ENCODE measurements at regions not wholly inside any gene's neighbourhood (a gene's known extent, or its start where the extent isn't known, plus 50 kb on each side); places are given as distances from the start of the nearest gene placed in this dataset.

- Histone ChIP-seq H3K79me2 (ENCODE audit: control insufficient read depth, insufficient read depth, low read length) (no peaks in the 10 kb centered on the region), H4K20me1 (ENCODE audit: control insufficient read depth, extremely low read depth, insufficient read depth, low read length) (no peaks in the 10 kb centered on the region), H3K9ac (ENCODE audit: insufficient read depth, low read length) (no peak overlapping the region), H3K4me2 (ENCODE audit: extremely low read depth, insufficient read depth, low read length) (no peak overlapping the region), H2AFZ (ENCODE audit: low read length) (no peak overlapping the region), H3K36me3 (ENCODE audit: control insufficient read depth, insufficient read depth, low read length) (no peaks in the 10 kb centered on the region), H3K27ac (ENCODE audit: insufficient read depth, low read length) (no peak overlapping the region), H3K4me3 (replicated peaks in 1 of 4; ENCODE audit: control extremely low read depth in 1 of 4, insufficient read depth in 1 of 4, low read depth in 3 of 4, low read length in 4 of 4) (no peak overlapping the region), H3K4me1 (ENCODE audit: control insufficient read depth, extremely low read depth, insufficient read depth, low read length) (no peaks in the 10 kb centered on the region), H3K9me3 (ENCODE audit: control insufficient read depth, insufficient read depth, low read depth, low read length) (no peaks in the 10 kb centered on the region), H3K27me3 (ENCODE audit: control insufficient read depth, insufficient read depth, low read length) (no peaks in the 10 kb centered on the region)
- no peak for DNase-seq (ENCODE audit: low read depth in 2 of 2)
- TF ChIP-seq, protein P1, sequence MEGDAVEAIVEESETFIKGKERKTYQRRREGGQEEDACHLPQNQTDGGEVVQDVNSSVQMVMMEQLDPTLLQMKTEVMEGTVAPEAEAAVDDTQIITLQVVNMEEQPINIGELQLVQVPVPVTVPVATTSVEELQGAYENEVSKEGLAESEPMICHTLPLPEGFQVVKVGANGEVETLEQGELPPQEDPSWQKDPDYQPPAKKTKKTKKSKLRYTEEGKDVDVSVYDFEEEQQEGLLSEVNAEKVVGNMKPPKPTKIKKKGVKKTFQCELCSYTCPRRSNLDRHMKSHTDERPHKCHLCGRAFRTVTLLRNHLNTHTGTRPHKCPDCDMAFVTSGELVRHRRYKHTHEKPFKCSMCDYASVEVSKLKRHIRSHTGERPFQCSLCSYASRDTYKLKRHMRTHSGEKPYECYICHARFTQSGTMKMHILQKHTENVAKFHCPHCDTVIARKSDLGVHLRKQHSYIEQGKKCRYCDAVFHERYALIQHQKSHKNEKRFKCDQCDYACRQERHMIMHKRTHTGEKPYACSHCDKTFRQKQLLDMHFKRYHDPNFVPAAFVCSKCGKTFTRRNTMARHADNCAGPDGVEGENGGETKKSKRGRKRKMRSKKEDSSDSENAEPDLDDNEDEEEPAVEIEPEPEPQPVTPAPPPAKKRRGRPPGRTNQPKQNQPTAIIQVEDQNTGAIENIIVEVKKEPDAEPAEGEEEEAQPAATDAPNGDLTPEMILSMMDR (conservative IDR thresholded peaks at IDR 0.05 in 1 of 2, IDR thresholded peaks at IDR 0.05 in 1 of 2; ENCODE audit: low read depth in 1 of 2, low read length in 2 of 2), result no peak
- TF ChIP-seq EZH2 (IDR thresholded peaks at IDR 0.05; ENCODE audit: low read length, missing control alignments), result no peak
These were observed 523.4 kb upstream of the TBX3 start for GRCh38 chr12:115207216-115207915.

DNA sequence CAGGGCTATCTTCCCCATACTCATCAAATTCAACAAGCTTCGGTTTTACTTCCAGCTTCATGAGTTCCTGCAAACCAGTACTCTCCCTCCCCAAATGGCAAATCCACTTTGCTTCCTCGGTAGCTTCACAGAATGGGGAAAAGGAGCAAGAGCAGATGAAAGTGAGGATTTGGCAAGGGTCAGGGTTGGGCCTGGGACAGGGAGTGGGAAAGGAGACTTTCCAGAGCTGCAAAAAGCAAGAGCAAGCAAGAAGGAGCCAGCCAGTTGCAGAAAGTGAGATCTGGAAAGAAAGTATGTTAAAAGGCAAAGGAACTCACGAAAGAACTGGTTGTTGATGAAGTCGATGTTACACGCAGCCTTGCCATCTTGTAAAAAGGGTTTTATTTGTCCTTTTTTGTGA is 522.8 kb upstream of the TBX3 start:
- Histone ChIP-seq H3K27ac (ENCODE audit: insufficient read depth, low read length) (no peak overlapping the region), H3K4me1 (ENCODE audit: control insufficient read depth, extremely low read depth, insufficient read depth, low read length) (no peaks in the 10 kb centered on the region), H3K79me2 (ENCODE audit: control insufficient read depth, insufficient read depth, low read length) (no peaks in the 10 kb centered on the region), H3K9ac (ENCODE audit: insufficient read depth, low read length) (no peak overlapping the region), H3K4me3 (replicated peaks in 1 of 4; ENCODE audit: control extremely low read depth in 1 of 4, insufficient read depth in 1 of 4, low read depth in 3 of 4, low read length in 4 of 4) (no peak overlapping the region), H2AFZ (ENCODE audit: low read length) (no peak overlapping the region), H4K20me1 (ENCODE audit: control insufficient read depth, extremely low read depth, insufficient read depth, low read length) (no peaks in the 10 kb centered on the region), H3K9me3 (ENCODE audit: control insufficient read depth, insufficient read depth, low read depth, low read length) (no peaks in the 10 kb centered on the region), H3K4me2 (ENCODE audit: extremely low read depth, insufficient read depth, low read length) (no peak overlapping the region), H3K27me3 (ENCODE audit: control insufficient read depth, insufficient read depth, low read length) (no peaks in the 10 kb centered on the region), H3K36me3 (ENCODE audit: control insufficient read depth, insufficient read depth, low read length) (no peaks in the 10 kb centered on the region)
- TF ChIP-seq EZH2 (IDR thresholded peaks at IDR 0.05; ENCODE audit: low read length, missing control alignments), result no peak
- TF ChIP-seq, protein P1 (conservative IDR thresholded peaks at IDR 0.05 in 1 of 2, IDR thresholded peaks at IDR 0.05 in 1 of 2; ENCODE audit: low read depth in 1 of 2, low read length in 2 of 2), result no peak
- DNase-seq (ENCODE audit: low read depth in 2 of 2), result no peak

DNA sequence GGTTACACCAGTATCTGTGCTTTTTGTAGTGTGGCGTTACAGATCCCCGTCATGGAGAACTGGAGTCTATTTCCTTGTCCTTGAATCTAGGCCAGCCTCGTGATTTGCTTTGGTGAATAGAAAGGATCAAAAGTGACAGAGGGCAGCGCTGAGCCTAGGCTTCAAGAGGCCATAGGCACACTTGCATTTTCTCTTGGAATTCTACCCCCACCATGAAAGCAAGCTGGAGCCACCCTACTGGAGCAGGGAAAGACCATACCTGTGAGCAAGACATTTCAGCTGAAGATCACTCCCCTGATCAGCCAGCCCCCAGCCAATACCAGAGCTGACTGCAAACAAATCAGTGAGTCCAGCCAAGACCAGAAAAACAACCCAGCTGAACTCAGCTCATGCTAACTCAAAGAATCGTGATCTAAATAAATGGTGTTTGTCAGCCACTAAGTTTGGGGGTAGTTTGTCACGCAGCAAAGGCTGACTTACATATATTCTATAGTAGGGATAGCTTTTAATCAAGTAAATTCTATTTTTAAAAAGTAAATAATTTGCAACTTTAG is 521.9 kb upstream of the TBX3 start:
- H3K4me3 ChIP-seq (replicated peaks in 1 of 4; ENCODE audit: control extremely low read depth in 1 of 4, insufficient read depth in 1 of 4, low read depth in 3 of 4, low read length in 4 of 4), result no peak overlapping the region
- H3K9ac ChIP-seq (ENCODE audit: insufficient read depth, low read length), result no peak overlapping the region
- no peaks in the 10 kb centered on the region for H3K79me2 ChIP-seq (ENCODE audit: control insufficient read depth, insufficient read depth, low read length)
- no peak overlapping the region for H2AFZ ChIP-seq (ENCODE audit: low read length)
- H4K20me1 ChIP-seq (ENCODE audit: control insufficient read depth, extremely low read depth, insufficient read depth, low read length), result no peaks in the 10 kb centered on the region
- TF ChIP-seq, protein P1 (conservative IDR thresholded peaks at IDR 0.05 in 1 of 2, IDR thresholded peaks at IDR 0.05 in 1 of 2; ENCODE audit: low read depth in 1 of 2, low read length in 2 of 2), result no peak
- no peak overlapping the region for H3K27ac ChIP-seq (ENCODE audit: insufficient read depth, low read length)
- H3K9me3 ChIP-seq (ENCODE audit: control insufficient read depth, insufficient read depth, low read depth, low read length), result no peaks in the 10 kb centered on the region
- DNase-seq (ENCODE audit: low read depth in 2 of 2), result no peak
- no peaks in the 10 kb centered on the region for H3K4me1 ChIP-seq (ENCODE audit: control insufficient read depth, extremely low read depth, insufficient read depth, low read length)
- H3K4me2 ChIP-seq (ENCODE audit: extremely low read depth, insufficient read depth, low read length), result no peak overlapping the region
- no peaks in the 10 kb centered on the region for H3K27me3 ChIP-seq (ENCODE audit: control insufficient read depth, insufficient read depth, low read length)
- no peaks in the 10 kb centered on the region for H3K36me3 ChIP-seq (ENCODE audit: control insufficient read depth, insufficient read depth, low read length)

Measured in fibroblast of lung (primary cell).